ENCODE measurements at regions not wholly inside any gene's neighbourhood (a gene's known extent, or its start where the extent isn't known, plus 50 kb on each side); places are given as distances from the start of the nearest gene placed in this dataset.

DNA sequence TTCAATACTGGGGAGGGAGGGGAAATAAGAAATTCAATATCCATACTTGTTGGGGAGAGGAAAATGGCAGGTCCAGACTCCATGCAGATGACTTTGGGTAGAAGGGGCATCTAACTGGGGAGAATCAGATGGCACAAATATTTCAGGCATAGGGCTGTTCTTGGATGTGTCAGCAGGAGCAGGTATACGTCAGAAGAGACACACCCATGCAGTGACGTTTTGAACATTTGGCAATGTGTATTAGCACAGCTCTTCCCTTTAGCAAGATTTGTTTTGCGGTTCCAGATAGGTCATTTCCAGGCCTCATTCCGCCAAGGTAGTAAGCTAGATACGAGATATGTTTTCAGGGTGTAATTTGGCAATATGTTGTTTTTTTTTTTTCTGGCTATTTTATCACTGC lies 187.2 kb upstream of the CDH10 start:
- TF ChIP-seq ZNF565 (CRISPR knock-in tag; conservative IDR thresholded peaks at IDR 0.05; ENCODE audit: low read depth): no peak
- no peak for TF ChIP-seq BACH2 (CRISPR knock-in tag; IDR thresholded peaks at IDR 0.05; ENCODE audit: borderline replicate concordance)
- TF ChIP-seq, protein P1, sequence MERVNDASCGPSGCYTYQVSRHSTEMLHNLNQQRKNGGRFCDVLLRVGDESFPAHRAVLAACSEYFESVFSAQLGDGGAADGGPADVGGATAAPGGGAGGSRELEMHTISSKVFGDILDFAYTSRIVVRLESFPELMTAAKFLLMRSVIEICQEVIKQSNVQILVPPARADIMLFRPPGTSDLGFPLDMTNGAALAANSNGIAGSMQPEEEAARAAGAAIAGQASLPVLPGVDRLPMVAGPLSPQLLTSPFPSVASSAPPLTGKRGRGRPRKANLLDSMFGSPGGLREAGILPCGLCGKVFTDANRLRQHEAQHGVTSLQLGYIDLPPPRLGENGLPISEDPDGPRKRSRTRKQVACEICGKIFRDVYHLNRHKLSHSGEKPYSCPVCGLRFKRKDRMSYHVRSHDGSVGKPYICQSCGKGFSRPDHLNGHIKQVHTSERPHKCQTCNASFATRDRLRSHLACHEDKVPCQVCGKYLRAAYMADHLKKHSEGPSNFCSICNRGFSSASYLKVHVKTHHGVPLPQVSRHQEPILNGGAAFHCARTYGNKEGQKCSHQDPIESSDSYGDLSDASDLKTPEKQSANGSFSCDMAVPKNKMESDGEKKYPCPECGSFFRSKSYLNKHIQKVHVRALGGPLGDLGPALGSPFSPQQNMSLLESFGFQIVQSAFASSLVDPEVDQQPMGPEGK (CRISPR knock-in tag; IDR thresholded peaks at IDR 0.05; ENCODE audit: borderline replicate concordance): no peak
- TF ChIP-seq RARB (CRISPR knock-in tag; IDR thresholded peaks at IDR 0.05): no peak
- TF ChIP-seq, protein P2, sequence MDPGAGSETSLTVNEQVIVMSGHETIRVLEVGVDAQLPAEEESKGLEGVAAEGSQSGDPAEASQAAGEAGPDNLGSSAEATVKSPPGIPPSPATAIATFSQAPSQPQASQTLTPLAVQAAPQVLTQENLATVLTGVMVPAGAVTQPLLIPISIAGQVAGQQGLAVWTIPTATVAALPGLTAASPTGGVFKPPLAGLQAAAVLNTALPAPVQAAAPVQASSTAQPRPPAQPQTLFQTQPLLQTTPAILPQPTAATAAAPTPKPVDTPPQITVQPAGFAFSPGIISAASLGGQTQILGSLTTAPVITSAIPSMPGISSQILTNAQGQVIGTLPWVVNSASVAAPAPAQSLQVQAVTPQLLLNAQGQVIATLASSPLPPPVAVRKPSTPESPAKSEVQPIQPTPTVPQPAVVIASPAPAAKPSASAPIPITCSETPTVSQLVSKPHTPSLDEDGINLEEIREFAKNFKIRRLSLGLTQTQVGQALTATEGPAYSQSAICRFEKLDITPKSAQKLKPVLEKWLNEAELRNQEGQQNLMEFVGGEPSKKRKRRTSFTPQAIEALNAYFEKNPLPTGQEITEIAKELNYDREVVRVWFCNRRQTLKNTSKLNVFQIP (CRISPR knock-in tag; IDR thresholded peaks at IDR 0.05; ENCODE audit: borderline replicate concordance, low read depth): no peak
- no peak for TF ChIP-seq PPARA (CRISPR knock-in tag; IDR thresholded peaks at IDR 0.05; ENCODE audit: borderline replicate concordance)
- TF ChIP-seq ISL1 (CRISPR knock-in tag; IDR thresholded peaks at IDR 0.05): no peak
- TF ChIP-seq ZFP3 (CRISPR knock-in tag; IDR thresholded peaks at IDR 0.05): no peak
- TF ChIP-seq CSDC2 (CRISPR knock-in tag; IDR thresholded peaks at IDR 0.05): no peak
- TF ChIP-seq ESRRG (CRISPR knock-in tag; IDR thresholded peaks at IDR 0.05): no peak
- no peak for TF ChIP-seq ZC3H10 (CRISPR knock-in tag; IDR thresholded peaks at IDR 0.05)

DNA sequence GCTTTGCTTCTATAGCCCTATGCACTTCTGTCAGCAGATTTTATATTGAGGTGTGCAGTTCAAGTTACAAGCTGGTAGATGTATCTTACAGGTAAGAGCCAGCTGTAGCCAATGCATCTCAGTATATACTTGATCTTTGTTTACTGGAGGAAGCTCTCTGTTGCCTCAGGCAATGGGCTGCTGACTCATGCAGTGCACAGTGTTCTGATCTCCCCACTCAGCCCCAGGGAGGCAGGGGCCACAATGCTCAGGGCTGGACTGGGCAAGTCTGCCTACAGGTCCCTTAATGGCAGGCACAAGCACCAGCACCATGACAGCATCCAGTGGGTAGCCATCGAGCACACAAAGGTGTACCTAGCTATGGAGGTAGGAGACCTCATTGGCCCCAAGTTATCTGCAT lies 178.8 kb upstream of the CDH10 start:
- no peak for ATAC-seq
- no peak for TF ChIP-seq ZNF565 (CRISPR knock-in tag; conservative IDR thresholded peaks at IDR 0.05; ENCODE audit: low read depth)
- TF ChIP-seq ZFP30 (CRISPR knock-in tag; IDR thresholded peaks at IDR 0.05): no peak
- TF ChIP-seq ESRRG (CRISPR knock-in tag; IDR thresholded peaks at IDR 0.05): no peak
- TF ChIP-seq ZNF70 (CRISPR knock-in tag; IDR thresholded peaks at IDR 0.05): no peak
- TF ChIP-seq TOX (CRISPR knock-in tag; IDR thresholded peaks at IDR 0.05; ENCODE audit: borderline replicate concordance): no peak
- no peak for TF ChIP-seq CSDC2 (CRISPR knock-in tag; IDR thresholded peaks at IDR 0.05)
- no peak for TF ChIP-seq ZC3H10 (CRISPR knock-in tag; IDR thresholded peaks at IDR 0.05)

More for the DNA sequence above, 187.2 kb upstream of the CDH10 start:
- ATAC-seq: no peak

DNA sequence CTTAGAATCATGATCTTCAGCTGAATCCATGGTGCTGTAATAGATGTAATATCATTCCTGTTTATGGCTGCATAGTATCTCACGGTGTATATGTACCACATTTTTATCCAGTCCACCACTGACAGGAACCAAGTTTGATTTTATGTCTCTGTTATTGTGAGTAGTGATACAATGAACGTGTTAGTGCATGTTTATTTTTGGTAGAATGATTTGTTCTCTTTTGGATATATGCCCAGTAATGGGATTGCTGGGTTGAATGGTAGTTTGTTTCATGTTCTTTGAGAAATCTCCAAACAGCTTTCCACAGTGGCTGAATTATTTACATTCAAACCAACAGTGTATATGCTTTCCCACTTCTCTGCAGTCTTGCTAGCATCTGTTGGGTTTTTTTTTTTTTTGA lies 175.1 kb upstream of the CDH10 start:
- no peak for TF ChIP-seq ZNF8 (CRISPR knock-in tag; IDR thresholded peaks at IDR 0.05)
- no peak for TF ChIP-seq TCF4 (CRISPR knock-in tag; IDR thresholded peaks at IDR 0.05; ENCODE audit: borderline replicate concordance)
- no peak for TF ChIP-seq SNAI2 (CRISPR knock-in tag; IDR thresholded peaks at IDR 0.05)
- no peak for TF ChIP-seq GLIS3 (CRISPR knock-in tag; IDR thresholded peaks at IDR 0.05)
- TF ChIP-seq, protein P2 (CRISPR knock-in tag; IDR thresholded peaks at IDR 0.05; ENCODE audit: borderline replicate concordance, low read depth): no peak
- TF ChIP-seq ARNTL (CRISPR knock-in tag; IDR thresholded peaks at IDR 0.05; ENCODE audit: borderline replicate concordance, low read depth): no peak
- TF ChIP-seq, protein P3, sequence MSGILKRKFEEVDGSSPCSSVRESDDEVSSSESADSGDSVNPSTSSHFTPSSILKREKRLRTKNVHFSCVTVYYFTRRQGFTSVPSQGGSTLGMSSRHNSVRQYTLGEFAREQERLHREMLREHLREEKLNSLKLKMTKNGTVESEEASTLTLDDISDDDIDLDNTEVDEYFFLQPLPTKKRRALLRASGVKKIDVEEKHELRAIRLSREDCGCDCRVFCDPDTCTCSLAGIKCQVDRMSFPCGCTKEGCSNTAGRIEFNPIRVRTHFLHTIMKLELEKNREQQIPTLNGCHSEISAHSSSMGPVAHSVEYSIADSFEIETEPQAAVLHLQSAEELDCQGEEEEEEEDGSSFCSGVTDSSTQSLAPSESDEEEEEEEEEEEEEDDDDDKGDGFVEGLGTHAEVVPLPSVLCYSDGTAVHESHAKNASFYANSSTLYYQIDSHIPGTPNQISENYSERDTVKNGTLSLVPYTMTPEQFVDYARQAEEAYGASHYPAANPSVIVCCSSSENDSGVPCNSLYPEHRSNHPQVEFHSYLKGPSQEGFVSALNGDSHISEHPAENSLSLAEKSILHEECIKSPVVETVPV (CRISPR knock-in tag; IDR thresholded peaks at IDR 0.05): no peak
- TF ChIP-seq ZNF565 (CRISPR knock-in tag; conservative IDR thresholded peaks at IDR 0.05; ENCODE audit: low read depth): no peak
- TF ChIP-seq ZC3H10 (CRISPR knock-in tag; IDR thresholded peaks at IDR 0.05): no peak
- no peak for TF ChIP-seq ISL1 (CRISPR knock-in tag; IDR thresholded peaks at IDR 0.05)
- TF ChIP-seq RARB (CRISPR knock-in tag; IDR thresholded peaks at IDR 0.05): no peak
- TF ChIP-seq ESRRG (CRISPR knock-in tag; IDR thresholded peaks at IDR 0.05): no peak
- TF ChIP-seq ZFP3 (CRISPR knock-in tag; IDR thresholded peaks at IDR 0.05): no peak
- TF ChIP-seq ZNF70 (CRISPR knock-in tag; IDR thresholded peaks at IDR 0.05): no peak
- no peak for TF ChIP-seq BACH2 (CRISPR knock-in tag; IDR thresholded peaks at IDR 0.05; ENCODE audit: borderline replicate concordance)
- TF ChIP-seq, protein P4, sequence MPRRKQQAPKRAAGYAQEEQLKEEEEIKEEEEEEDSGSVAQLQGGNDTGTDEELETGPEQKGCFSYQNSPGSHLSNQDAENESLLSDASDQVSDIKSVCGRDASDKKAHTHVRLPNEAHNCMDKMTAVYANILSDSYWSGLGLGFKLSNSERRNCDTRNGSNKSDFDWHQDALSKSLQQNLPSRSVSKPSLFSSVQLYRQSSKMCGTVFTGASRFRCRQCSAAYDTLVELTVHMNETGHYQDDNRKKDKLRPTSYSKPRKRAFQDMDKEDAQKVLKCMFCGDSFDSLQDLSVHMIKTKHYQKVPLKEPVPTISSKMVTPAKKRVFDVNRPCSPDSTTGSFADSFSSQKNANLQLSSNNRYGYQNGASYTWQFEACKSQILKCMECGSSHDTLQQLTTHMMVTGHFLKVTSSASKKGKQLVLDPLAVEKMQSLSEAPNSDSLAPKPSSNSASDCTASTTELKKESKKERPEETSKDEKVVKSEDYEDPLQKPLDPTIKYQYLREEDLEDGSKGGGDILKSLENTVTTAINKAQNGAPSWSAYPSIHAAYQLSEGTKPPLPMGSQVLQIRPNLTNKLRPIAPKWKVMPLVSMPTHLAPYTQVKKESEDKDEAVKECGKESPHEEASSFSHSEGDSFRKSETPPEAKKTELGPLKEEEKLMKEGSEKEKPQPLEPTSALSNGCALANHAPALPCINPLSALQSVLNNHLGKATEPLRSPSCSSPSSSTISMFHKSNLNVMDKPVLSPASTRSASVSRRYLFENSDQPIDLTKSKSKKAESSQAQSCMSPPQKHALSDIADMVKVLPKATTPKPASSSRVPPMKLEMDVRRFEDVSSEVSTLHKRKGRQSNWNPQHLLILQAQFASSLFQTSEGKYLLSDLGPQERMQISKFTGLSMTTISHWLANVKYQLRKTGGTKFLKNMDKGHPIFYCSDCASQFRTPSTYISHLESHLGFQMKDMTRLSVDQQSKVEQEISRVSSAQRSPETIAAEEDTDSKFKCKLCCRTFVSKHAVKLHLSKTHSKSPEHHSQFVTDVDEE (CRISPR knock-in tag; IDR thresholded peaks at IDR 0.05): no peak
- no peak for TF ChIP-seq CSDC2 (CRISPR knock-in tag; IDR thresholded peaks at IDR 0.05)
- TF ChIP-seq PPARA (CRISPR knock-in tag; IDR thresholded peaks at IDR 0.05; ENCODE audit: borderline replicate concordance): no peak
- TF ChIP-seq TOX (CRISPR knock-in tag; IDR thresholded peaks at IDR 0.05; ENCODE audit: borderline replicate concordance): no peak
- no peak for ATAC-seq

Data from SK-N-SH treated with all-trans-retinoic acid at 6 μM for 48 hours (cell line).